ENCODE measurements at regions not wholly inside any gene's neighbourhood (a gene's known extent, or its start where the extent isn't known, plus 50 kb on each side); places are given as distances from the start of the nearest gene placed in this dataset.

DNA sequence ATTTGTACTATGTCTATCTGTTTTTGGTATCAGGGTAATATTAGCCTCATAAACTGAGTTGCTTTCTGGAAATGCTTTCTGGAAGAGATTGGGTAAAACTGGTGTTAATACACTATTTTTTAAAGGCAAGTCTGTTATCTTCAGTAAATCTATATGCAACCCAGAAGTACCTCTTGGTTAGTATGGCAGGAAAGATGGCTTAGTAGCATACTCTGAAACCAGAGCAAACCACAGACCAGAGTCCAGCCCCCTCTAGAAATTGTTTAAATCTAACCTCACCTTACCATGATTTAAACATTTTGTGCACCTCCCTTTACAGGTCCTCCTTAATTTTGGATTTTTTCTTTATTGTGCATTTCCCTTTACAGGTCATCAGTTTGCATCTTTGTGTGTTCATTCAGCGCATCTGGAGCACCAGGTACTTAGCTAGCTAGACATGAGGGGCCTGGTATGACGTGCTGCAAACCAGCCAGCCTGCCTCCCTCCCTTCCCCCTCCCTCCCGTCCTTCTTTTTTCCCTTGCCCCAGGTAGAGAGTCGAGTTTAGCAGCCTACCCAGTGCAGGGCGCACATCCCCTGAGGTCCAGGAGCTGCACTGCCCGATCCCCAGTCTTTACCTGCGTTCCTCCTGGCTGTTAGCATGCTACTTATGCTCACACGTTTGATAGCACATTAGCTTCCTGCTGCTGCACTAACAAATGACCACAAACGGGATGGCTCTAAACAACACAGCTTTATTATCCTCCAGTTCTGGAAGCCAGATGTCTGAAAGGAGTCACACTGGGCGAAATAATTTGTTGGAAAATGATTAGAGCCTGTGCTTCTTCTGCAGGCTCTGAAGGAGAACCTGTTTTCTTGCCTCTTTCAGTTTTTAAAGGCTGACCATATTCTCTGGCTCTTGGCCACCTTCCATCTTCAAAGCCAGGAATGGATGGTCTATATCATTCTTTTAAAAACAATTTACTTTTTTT is 299.9 kb upstream of the HABP2 start:
- WGBS, 2 donors, result 61 to 62% methylated on average over 10 of the region's 10 CpGs
- Histone ChIP-seq H3K4me3 (no peak overlapping the region), H3K9me3 (no peaks in the 10 kb centered on the region), H3K27ac (no peak overlapping the region), H3K36me3 (no peaks in the 10 kb centered on the region), H3K4me1 (no peaks in the 10 kb centered on the region), H3K27me3 (no peaks in the 10 kb centered on the region)
- TF ChIP-seq CTCF (IDR thresholded peaks at IDR 0.05), result no peak
- no peak for TF ChIP-seq POLR2A (IDR thresholded peaks at IDR 0.05)
- TF ChIP-seq EP300 (IDR thresholded peaks at IDR 0.05), result no peak
- no peak for DNase-seq (ENCODE audit: low spot score in 2 of 2)

DNA sequence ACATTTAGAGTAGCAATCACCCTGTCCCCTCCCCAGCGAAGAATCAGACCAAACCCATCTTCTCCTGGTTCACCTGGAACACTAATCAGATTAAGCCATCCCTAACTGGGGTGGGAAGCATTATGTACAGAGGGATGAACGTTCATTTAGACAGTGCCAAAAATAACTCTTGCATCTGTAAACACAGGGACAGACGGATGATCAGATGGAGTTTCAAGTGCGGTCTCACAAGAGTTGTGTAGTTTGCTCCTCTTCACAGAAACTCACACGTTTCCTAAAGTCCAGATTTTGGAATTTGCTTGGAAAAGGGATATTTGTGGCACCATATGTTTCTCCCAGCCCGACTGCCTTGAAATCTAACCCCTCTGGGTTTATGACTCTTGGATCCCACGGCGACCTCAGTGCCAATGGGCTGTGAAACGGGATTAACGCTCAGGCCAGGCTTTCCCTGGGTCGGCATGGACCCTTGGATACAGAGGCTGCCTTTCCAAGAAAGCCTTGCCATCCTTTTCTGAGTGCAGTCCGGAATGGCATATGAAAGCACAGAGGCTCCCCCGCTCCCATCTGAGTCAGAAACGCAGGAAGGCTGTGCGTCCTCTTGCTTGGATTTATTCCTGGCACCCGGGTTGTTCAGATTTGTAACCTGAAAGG is 293.2 kb upstream of the HABP2 start:
- TF ChIP-seq POLR2A (IDR thresholded peaks at IDR 0.05) (no peak), EP300 (IDR thresholded peaks at IDR 0.05) (no peak), CTCF (IDR thresholded peaks at IDR 0.05) (no peak)
- no peak overlapping the region for H3K4me3 ChIP-seq
- H3K9me3 ChIP-seq, result no peaks in the 10 kb centered on the region
- no peak overlapping the region for H3K27ac ChIP-seq
- DNase-seq (ENCODE audit: low spot score in 2 of 2), result no peak
- peaks cover 0 to 9% of the 10 kb centered on the region in 2 donors for H3K27me3 ChIP-seq
- WGBS, 2 donors, result 68 to 73% methylated on average over 16 of the region's 16 CpGs
- no peaks in the 10 kb centered on the region for H3K4me1 ChIP-seq
- H3K36me3 ChIP-seq, result no peaks in the 10 kb centered on the region

- Histone ChIP-seq H3K4me3 (no peak overlapping the region), H3K27me3 (peaks cover 0 to 9% of the 10 kb centered on the region in 2 donors), H3K36me3 (no peaks in the 10 kb centered on the region), H3K9me3 (no peaks in the 10 kb centered on the region), H3K27ac (no peak overlapping the region), H3K4me1 (no peaks in the 10 kb centered on the region)
- no peak for DNase-seq (ENCODE audit: low spot score in 2 of 2)
- WGBS, 2 donors, result 79 to 81% methylated on average over 10 of the region's 10 CpGs
- TF ChIP-seq EP300 (IDR thresholded peaks at IDR 0.05) (no peak), POLR2A (IDR thresholded peaks at IDR 0.05) (no peak), CTCF (IDR thresholded peaks at IDR 0.05) (no peak)
Measured at GRCh38 chr10:113261161-113261560, 291.7 kb upstream of the HABP2 start.

DNA sequence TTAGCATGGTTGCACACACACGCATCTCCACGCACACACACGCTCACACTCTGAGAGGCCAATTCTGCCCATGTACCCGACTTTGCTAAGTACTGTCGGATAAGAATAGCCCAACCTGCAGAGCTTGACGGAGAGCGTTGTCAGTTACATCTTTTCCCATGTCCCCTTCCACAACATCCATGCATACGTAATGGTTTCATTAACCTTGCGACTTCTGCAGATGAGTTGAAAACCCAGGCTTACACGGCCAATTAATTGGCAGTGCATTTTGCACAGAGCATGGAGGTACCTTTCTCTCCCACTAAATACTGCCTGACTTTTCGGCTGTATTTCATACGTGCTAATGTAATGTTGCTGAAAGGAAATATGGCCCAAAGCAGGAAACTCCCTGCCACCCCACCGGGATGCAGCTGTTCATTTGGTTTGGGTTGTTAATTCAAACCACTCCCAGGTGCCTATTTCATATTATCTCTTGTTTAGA is 291.2 kb upstream of the HABP2 start:
- WGBS, 2 donors, result 77 to 81% methylated on average over 13 of the region's 13 CpGs
- H3K4me1 ChIP-seq, result no peaks in the 10 kb centered on the region
- no peaks in the 10 kb centered on the region for H3K9me3 ChIP-seq
- H3K27ac ChIP-seq, result no peak overlapping the region
- no peak for TF ChIP-seq EP300 (IDR thresholded peaks at IDR 0.05)
- no peak for TF ChIP-seq POLR2A (IDR thresholded peaks at IDR 0.05)
- TF ChIP-seq CTCF (IDR thresholded peaks at IDR 0.05), result no peak
- DNase-seq (ENCODE audit: low spot score in 2 of 2), result no peak
- H3K27me3 ChIP-seq, result peaks cover 0 to 9% of the 10 kb centered on the region in 2 donors
- H3K36me3 ChIP-seq, result no peaks in the 10 kb centered on the region
- no peak overlapping the region for H3K4me3 ChIP-seq

DNA sequence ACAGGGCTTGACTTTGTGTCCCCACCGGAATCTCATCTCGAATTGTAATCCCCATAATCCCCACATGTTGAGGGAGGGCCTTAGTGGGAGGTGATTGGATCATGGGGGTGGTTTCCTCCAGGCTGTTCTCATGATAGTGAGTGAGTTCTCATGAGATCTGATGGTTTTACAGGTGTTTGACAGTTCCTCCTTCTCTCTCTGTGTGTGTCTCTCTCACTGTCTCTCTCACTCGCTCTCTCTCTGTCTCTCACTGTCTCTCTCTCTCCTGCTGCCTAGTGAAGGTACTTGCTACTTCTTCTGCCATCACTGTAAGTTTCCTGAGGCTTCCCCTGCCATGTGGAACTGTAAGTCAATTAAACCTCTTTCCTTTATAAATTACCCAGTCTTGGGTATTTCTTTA is 289.8 kb upstream of the HABP2 start:
- Histone ChIP-seq H3K4me3 (no peak overlapping the region), H3K9me3 (no peaks in the 10 kb centered on the region), H3K27ac (no peak overlapping the region), H3K27me3 (peaks cover 0 to 9% of the 10 kb centered on the region in 2 donors), H3K36me3 (no peaks in the 10 kb centered on the region), H3K4me1 (peaks cover 0 to 10% (median 0%) of the 10 kb centered on the region in 4 donors)
- DNase-seq (ENCODE audit: low spot score in 2 of 2), result no peak
- WGBS, 2 donors, result 90 to 93% methylated on average over 3 of the region's 3 CpGs
- no peak for TF ChIP-seq POLR2A (IDR thresholded peaks at IDR 0.05)
- no peak for TF ChIP-seq EP300 (IDR thresholded peaks at IDR 0.05)
- TF ChIP-seq CTCF (IDR thresholded peaks at IDR 0.05), result no peak

All from tibial nerve (tissue), 4 donors.